DMS153 (cell line): ENCODE measurements at regions not wholly inside any gene's neighbourhood (a gene's known extent, or its start where the extent isn't known, plus 50 kb on each side); places are given as distances from the start of the nearest gene placed in this dataset.

Source experiments
- DNase-seq: peaks from one replicate; lab custom pipeline; 2025; lab: John Stamatoyannopoulos, UW

DNA sequence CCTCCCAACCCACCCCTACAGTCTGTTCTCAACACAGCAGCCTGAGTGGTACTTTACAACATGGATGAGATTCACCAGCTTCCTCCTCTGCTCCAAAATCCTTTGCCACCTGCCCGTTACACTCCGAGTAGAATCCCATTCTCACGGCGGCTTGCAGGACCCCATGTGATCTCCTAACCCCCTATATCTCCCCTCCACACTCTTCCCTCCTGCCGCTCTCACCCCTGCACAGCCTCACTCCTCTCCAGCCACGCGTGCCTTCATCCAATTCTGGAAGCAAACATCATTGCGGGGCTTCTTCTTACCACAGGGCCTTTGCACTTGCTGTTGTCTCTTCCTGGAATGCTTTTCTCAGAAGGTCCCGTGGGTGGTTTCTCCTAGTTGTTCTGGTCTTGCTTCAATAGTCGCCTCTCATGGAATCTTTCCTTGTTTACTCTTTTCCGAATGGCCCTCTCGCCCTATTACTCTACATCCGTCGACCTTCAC is 472.3 kb downstream of the CDH26 start:
- DNase-seq, result no peak

DNA sequence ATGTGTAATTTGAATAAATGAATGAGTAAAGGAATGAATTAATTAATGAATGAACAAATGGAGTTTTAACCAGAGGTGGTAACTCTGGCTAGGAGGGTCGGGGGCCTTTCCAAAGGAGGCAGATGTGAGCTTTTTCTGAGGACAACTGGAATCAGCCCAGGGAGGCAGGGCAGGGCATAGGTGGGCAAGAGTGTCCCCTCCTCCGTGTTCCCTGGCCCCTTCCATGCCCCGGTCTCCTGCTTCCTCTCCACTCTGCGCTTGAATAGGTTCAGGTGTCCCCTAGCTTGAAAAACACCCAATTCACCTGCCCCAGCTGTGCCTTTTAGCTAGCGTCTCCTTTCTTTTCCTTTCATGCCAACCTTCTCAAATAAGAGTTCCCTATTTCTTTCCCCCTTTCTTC is 473.1 kb downstream of the CDH26 start:
- DNase-seq, result no peak

DNA sequence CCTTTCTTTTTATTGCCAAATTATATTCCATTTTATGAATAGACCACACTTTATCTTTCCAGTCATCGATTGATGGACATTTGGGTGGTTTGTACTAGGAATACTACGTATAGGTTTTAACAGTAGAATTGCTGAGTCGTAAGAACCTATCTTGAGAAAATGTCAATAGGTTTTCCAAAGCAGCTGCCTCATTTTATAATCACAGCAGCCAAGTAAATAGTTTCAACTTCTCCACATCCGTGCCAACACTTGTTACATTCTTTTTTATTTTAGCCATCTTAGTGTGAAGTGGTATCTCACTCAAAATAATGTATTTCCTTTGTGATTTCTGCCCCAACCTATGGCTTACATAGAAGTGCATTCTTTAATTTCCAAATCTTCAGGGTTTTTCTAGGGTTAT is 479.2 kb downstream of the CDH26 start:
- DNase-seq, result no peak

DNA sequence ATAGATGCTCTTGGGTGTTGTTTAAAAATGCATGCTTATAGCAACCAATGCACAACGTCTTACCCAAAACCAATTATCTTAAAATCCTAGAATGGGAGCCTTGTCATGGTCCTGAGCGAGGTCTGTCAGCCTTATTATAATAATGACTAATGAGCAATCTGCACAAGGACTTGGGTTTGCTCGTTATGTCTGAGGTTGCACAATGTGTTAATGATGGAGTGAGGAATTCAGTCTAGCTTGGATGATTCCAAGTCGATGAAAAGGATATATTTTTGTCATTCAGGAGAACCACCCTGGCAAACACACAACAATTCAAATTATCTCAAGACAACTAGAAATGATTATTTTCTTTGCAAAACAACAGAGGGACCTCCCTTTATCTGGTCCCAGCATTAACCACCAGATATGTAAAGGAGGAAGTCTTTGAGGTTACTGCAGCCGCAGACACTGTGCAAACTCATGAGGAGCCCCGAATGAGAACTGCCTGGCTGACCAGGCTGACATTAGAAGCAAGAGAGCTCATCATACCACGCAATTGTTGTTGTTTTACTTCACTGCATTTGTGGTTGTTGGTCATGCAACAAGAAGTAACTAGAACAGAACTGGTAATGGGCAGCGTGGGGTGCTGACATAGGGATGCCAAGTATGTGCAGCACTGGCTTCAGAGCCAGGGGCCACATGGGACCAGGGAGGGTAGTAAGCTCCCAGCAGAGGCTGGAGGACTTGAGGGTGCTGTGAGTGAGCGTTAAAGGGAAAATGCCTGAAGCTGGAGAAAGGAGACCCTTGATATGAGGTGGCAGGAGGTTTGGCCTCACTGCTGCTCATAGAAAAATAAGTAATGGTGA is 488.3 kb downstream of the CDH26 start:
- DNase-seq, result no peak

DNA sequence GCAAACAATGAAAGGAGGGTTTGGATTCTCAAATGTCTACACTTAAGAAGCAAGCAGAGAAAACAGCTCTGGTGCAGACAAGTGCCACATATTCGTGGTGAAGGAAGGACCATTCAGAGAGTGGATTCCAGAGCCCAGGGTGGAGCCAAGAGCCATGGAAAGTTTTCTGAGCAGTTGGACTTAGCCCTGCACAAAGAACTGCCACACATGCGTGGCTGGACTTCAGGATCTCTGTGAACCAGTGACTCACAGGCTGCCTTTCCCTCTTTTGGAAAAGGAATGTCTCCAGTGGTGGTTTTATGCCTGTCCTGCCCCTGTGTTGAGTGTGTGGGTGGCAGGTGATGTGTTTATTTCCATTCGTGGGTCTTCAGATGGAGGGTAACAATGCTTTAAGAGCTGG is 489.5 kb downstream of the CDH26 start:
- DNase-seq, result no peak

DNA sequence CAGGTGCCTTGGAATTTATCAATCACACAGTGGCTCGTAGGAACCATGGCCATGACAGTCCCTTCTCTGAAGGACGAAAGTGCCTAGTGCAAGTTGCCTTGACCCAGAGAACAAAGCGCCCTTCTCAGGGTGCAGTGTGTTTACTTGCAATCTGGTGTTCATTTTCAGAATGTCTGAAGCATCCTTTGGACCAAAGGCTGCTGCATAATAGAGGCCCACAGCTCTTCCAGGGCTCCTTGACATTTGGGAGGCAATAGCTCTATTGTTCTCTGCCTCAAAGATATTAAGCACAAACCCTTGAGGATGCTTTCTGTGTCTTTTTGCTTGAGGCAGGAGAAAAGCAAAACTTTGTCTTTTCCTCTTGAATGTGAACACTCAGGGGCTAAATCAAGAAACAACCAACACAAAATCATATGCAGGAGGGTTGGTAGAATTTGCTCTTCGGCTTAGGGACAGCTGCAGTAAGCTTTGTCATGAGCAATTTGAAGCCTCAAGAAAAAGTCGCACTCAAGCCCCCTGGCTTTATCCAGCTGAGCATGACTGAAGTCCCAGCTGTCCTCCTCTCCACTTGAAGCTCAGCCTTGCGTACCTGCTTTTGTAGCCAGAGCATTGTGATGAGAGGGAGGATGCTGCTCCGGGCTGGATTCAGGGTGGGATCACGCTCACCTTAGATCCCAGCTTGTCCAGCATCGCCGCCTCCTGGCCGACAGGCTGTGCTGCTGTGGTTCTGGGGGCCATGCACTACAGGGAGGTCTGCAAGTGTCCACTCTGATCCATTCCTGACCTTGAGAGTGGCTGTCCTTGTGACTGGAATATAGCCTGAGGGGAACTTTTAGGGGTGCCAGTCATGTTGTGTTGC is 495.4 kb downstream of the CDH26 start:
- DNase-seq, result no peak

DNA sequence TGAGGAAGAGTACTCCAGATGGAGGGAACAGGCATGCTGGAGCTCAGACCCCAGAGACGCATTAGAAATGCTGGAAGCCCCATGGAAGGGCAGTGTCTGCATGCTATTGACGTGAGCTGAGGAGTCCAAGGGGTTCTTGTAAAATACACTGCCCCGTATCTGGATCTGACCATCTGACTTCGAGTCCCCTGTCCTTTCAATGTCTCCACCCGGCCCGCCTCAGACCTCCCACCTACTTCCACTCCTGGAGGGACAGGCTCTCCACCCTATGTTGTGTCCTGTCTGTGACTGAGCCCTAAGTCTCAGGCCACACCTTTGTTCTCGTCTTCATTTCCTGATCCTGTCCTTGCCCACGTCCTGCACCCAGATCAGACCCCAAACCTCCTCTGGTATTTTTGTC is 496.3 kb downstream of the CDH26 start:
- DNase-seq, result no peak

DNA sequence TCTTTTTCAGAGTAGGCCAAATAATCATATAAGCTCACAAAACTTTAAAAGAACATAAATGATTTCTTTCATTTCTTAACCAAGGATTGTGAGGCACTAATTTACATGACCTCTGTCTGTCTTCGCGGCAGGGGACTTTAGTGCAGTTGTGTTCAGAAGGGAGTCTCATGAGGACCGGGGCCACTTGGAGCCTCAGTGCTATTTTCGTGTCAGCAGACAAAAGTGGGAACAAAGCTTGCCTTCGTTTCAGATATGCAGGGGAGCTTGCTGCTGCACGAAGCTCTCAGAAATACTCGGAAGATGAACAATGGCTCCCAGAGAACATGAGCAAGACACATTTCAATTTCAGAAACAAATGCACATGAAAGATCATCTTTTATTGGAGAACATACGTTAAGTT is 497.0 kb downstream of the CDH26 start:
- DNase-seq, result no peak

DNA sequence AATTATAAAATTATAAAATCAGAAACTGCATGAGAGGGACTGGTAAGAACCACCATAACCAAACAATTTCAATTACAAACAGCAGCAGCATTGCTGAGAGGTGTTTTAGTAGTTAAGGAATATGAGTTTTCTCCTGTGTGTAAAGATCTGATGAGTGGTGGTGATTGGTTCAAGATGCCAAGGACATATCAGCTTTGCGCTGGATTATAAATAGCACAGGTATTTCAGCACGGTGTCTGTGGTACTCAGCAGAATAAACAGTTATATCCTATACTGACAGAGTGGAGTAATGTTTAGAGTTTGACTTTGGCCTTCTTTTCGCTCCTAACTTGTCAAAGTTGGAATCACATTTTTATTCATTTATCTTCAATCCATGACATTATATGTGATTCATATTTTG is 501.0 kb downstream of the CDH26 start:
- DNase-seq, result no peak

DNA sequence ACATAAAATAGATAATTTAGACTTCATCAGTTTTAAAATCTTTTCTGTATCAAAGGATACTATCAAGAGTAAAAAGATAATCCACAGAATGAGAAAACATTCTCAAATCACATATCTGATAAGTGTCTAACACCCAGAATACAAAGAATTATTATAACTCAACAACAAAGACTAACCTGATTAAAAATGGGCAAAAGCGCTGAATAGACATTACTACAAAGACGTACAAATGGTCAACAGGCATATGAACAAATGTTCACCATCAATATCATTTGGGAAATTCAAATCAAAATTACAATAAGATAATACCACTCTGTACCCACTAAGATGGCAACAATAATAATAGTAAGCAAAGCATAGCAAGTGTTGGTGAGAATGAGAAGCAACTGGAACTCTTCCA is 503.8 kb downstream of the CDH26 start:
- no peak for DNase-seq

DNA sequence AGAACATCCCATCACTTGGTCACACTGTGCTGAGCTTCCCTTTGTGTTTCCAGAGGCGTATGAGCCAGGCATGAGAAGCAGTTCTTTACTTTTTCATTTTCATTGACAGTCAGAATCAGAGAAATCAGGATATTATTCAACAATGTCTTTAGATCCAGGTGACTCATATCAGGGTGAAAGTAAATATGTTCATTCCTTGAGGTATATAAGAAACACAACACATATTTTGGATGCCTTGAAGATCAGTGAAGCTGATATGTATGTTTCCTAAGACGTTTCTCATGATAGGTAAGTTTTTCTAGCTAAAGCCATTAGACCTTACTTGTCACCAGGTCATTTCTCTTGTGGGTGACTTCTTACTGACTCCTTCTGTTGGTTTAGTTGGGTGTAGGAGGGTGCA is 505.6 kb downstream of the CDH26 start:
- no peak for DNase-seq

DNA sequence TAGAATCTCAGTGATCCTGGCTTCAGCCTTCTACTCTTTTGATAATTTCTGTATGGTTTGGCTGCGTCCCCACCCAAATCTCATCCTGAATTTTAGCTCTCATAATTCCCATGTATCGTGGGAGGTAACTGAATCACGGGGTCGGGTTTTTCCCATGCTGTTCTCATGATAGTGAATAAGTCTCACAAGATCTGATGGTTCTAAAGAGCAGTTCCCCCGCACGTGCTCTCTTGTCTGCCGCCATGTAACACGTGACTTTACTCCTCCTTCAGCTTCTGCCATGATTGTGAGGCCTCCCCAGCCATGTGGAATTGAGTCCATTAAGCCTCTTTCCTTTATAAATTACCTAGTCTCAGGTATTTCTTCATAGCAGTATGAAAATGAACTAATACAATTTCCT is 507.2 kb downstream of the CDH26 start:
- no peak for DNase-seq

DNA sequence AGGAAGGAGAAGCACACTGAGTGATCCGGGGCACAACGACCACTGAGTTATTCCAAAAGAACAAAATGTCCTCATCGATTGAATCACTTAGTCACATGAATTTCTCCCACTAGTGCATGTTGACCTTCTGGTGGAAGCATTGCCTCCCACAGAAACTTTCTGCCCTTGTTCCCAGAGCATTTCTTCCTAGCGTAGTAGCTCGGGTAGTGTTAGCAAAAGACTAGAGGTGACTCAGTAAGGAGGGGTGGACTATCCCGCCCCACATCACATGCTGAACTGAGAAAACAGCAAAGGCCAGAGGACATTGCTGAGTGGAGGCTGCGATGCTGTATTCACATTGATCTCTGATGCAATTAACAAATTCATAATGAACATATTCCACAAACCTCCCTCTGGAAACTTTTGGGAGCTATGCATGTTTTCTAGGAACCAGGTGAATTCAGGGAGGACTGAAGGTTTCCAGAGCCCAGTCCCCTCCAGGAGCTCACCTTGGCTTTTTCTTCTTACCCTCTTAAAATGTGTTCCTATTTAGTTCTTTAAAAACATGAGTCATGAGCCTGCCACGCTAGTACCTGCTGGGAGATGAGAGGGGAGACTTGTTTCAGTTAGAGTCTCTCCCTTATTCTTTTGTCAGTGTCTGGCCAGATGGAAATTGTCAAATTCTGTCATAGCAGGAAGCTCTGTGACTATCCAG is 507.9 kb downstream of the CDH26 start:
- no peak for DNase-seq

DNA sequence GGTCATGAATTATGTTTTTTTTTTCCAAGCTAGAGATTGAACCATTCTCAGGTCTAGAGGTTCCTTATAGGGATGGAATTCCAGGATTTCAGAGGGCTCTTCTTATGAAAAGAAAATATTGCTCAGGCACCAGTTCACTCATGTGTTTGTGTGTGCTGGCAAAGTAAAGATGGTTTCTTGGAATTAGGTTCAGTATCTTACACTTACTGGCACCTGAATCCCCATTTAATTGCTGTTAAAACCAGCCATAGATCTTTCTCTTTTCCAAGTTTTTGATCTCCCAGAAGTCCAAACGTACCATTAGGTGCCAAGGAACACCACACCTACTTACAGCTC is 508.4 kb downstream of the CDH26 start:
- DNase-seq, result no peak

DNA sequence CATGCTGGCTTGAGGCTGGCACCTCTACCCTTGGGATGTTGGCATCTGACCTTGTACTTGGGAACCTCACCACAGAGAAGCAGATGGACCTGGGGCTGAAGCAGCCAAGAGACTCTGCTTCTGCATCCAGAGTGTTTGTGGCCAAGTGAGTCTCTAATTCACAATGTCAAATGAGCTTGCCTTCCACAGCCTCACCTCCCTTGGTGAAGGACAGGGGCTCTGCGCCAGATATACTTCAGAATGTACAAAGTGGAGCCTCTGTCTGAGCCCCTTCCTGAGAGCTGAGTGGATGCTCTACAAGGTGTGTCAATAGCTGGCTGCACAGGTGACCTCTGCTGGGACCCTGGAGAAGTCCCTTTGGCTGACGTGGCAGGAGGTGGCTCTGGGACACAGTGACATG is 508.9 kb downstream of the CDH26 start:
- no peak for DNase-seq

DNA sequence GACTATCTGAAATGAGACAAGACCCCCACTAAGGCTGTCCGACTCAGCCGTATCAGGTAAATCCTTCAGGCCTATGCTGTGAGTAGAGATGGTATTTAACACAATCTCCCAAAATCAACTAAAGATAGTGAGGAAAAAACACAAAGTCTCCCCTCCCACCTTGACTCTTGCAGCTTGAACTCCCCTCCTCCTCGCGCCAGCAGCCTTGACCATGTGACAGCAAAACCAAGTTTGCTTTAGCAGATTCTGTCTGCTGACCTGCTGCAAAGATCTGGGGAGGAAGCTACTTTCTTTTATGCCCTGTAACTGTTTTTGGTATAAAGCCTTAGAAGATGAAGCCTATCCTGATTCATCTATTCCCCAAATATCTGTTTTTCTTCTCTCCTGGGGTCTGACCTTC is 509.5 kb downstream of the CDH26 start:
- no peak for DNase-seq

DNA sequence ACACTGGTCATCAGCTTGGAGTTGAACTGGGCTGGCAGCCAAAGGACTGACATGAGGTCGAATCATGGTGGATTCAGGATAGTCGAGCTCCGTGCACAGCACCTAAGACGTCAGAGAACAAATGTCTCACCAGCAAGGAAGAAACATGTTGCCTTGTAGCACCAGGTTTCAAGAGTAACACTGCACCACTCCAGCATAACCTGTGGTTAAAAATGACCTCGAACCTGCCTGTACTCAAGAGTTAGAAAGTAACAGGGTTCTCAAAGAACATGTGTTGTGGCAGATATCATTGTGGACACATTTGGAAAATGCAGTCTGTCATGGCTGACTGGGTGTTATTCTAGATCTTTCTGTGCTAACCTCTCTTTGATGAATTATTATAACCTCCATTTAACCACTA is 511.6 kb downstream of the CDH26 start:
- DNase-seq, result no peak

DNA sequence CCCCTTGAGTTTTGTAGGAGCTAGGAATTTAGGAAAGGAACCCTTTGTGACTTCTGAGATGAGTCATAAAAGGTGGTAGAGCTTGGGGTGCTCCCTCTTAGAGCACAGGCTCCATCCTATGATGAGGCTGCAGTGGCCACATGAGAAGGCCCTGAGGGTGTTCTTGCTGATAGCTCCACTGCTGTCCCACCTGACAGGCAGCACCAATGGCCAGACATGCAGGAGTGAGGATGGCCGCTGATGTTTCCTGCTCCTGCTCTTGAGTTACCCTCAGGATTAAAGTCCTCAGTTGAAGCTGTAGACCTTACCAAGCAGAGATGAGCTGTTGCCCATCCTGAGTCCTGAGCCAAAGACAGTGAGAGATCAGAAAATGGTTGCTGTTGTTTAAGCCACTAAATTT is 512.1 kb downstream of the CDH26 start:
- no peak for DNase-seq

DNA sequence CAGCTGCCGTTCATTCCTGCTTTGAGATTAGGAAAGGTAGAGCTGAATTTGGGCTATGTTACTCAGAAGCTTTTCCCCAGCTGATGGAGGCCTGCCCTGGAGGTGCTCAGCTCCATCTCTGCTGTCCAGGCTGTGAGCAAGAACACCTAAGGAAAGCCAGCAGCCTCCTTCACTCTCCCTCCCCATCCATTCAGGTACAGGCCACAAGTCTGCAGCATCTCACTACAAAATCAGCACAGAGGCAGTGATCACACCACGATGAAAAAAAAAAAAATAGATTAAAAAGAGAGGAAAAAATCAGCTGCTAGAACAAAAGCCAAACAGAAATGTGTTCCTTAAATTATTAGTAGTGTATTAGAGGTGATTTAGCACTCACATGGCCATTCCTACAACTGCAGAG is 515.0 kb downstream of the CDH26 start:
- no peak for DNase-seq

DNA sequence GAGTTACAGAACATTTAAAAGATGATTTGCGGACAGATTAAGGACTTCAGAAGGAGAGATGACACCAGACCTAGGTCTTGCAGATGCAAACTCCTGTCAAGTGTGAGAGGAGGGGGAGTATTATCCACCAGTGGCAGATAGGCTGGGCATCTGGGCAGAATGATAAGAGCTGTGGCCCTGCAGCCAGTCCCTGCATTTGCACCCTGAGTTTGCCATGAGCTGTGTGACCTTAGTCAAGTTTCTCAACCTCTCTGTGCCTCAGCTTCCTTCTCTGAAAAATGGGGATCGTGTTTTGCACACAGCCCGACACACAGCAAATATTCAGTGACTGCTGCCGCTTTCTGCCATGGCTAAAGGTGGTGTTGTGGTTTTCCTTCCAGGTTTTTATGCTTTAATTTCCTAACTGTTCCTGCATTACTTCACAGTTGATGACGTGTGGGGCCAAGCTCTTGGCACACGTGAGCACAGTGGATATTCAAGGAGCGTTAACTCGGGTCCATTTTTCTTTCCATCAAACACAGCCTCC is 516.2 kb downstream of the CDH26 start:
- DNase-seq, result no peak

DNA sequence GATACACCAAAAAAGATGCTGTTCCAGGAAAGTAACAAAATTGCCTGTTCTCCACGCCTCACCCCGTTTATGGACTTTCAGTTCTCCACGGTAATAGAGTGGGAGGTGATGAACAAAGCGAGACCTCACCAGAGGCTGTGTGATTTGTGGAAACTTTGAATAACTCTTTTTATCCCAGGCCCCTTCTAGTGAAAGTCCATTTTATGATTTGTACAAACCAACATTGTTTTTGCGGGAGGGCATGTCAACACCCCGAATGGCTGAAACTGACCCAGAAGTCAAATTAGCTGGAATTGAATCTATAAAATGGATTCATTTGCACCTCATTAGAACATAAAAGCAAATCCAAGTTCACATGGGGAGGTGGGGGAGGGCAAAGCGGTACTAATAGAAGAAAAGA is 517.8 kb downstream of the CDH26 start:
- no peak for DNase-seq

DNA sequence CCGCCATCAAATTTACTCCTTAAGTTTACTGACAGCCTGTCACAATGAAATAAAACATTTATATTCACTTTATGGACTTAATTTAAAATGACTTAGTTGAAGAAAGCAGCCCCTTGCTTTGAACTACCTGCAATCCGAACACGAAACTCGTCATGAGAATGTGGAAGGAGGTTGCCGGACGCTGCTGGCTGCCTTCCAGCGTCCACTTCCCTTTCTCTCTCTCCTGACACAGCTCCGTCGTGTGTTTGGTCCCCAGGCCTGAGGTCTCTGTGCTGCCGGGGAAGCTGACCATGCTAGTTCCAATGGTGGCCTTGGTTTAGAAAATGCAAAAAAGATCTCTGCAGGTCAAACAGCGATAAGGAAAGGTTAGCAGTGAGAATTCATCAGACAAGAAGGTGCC is 519.7 kb downstream of the CDH26 start:
- DNase-seq, result no peak

DNA sequence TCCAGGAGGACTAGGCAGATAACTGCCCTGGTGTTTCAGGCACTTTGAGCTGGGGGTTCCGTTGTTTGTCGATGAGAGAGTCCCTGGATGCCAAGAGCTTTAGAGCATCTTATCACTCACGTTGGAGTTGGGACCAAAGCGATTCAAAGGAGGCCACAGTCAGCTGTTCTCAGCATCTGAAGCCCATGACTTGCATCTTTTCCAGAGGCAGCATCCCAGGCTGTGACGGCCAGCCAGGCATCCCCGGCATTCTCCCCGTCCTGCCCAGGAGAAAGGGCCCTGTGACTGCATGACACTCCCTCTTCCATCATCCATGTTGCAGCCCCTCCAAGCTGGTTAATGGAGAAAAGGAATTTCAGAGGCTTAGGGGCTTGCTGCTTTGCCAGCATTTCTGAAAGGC is 520.3 kb downstream of the CDH26 start:
- DNase-seq, result no peak
